ENCODE measurements at regions not wholly inside any gene's neighbourhood (a gene's known extent, or its start where the extent isn't known, plus 50 kb on each side); places are given as distances from the start of the nearest gene placed in this dataset.

DNA sequence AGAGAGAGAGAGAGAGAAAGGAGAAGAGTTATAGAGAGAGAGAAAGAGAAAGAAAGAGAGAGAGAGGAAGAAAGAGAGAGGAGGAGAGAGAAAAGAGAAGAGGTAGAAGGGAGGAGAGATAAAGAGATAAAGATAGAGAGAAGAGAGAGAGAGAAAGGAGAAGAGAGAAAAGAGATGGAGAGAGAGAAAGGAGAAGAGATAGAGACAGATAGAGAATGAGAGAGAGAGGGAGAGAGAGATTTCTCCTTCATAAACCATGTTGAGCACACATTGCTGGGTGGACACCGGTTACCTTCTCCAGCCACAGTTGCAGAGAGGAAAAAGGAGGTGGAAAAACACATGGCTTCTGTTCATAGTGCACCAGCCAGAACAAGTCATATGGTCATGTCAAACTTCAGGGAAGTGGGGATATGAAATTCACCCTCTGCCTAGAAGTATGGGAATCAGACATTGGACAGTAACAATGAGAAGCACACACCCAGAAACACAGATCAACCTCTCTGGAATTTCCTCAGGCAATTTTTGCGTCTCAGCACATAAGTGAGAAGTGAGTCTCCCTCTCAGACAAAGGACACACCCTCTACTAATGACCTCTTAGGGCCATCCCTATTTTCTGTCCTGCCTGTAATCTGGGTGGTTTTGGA is 172.5 kb upstream of the SVIL start:
- WGBS (ENCODE audit: extremely low coverage, insufficient read length, low lambda C conversion rate), result no CpG with 5 or more reads among the region's 2 CpGs
- no peak overlapping the region for H2BK15ac ChIP-seq (ENCODE audit: low read depth, low read length)
- no peak overlapping the region for H3K4me2 ChIP-seq (ENCODE audit: insufficient read depth, insufficient read length, low read length)
- H2BK12ac ChIP-seq (ENCODE audit: insufficient read length, low read depth, low read length), result no peak overlapping the region
- H3K27me3 ChIP-seq (ENCODE audit: insufficient read depth, low read length), result no peaks in the 10 kb centered on the region
- Mint-ChIP-seq H3K36me3 (ENCODE audit: insufficient read depth in 1 of 3, low read depth in 3 of 3) (no peaks in the 10 kb centered on the region), H3K4me1 (no peaks in the 10 kb centered on the region), H3K27ac (no peak overlapping the region), H3K4me3 (no peak overlapping the region), H3K27me3 (ENCODE audit: low read depth) (peaks cover 23% of the 10 kb centered on the region), H3K9me3 (no peaks in the 10 kb centered on the region; a peak in 1 of 5 replicates)
- no peak overlapping the region for H3K9ac ChIP-seq (ENCODE audit: extremely low read depth, insufficient read length, low read length)
- no peak overlapping the region for H2AFZ ChIP-seq (ENCODE audit: low read length)
- H4K20me1 ChIP-seq (ENCODE audit: control insufficient read depth, insufficient read depth, insufficient read length), result no peaks in the 10 kb centered on the region
- TF ChIP-seq, protein P1, sequence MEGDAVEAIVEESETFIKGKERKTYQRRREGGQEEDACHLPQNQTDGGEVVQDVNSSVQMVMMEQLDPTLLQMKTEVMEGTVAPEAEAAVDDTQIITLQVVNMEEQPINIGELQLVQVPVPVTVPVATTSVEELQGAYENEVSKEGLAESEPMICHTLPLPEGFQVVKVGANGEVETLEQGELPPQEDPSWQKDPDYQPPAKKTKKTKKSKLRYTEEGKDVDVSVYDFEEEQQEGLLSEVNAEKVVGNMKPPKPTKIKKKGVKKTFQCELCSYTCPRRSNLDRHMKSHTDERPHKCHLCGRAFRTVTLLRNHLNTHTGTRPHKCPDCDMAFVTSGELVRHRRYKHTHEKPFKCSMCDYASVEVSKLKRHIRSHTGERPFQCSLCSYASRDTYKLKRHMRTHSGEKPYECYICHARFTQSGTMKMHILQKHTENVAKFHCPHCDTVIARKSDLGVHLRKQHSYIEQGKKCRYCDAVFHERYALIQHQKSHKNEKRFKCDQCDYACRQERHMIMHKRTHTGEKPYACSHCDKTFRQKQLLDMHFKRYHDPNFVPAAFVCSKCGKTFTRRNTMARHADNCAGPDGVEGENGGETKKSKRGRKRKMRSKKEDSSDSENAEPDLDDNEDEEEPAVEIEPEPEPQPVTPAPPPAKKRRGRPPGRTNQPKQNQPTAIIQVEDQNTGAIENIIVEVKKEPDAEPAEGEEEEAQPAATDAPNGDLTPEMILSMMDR (conservative IDR thresholded peaks at IDR 0.05), result no peak
- H3K9me3 ChIP-seq (ENCODE audit: control insufficient read depth, low read depth, low read length), result no peaks in the 10 kb centered on the region
- no peaks in the 10 kb centered on the region for H3K23me2 ChIP-seq (ENCODE audit: insufficient read length, low read depth, low read length, poor library complexity, severe bottlenecking)
- no peaks in the 10 kb centered on the region for H3K79me2 ChIP-seq (ENCODE audit: insufficient read depth, low read length)
- no peak overlapping the region for H3K4ac ChIP-seq (ENCODE audit: low read depth, low read length)
- H3K14ac ChIP-seq (ENCODE audit: insufficient read depth, low read length), result no peak overlapping the region
- no peak overlapping the region for H3T11ph ChIP-seq (ENCODE audit: low read length)
- no peak overlapping the region for H3K27ac ChIP-seq (ENCODE audit: insufficient read length, low read depth, low read length)
- H2BK5ac ChIP-seq (ENCODE audit: insufficient read length, low read length), result no peak overlapping the region
- no peak overlapping the region for H3K56ac ChIP-seq (ENCODE audit: insufficient read length, low read depth, low read length)
- no peaks in the 10 kb centered on the region for H3K4me1 ChIP-seq (ENCODE audit: insufficient read depth, low read length)
- no peak overlapping the region for H2BK20ac ChIP-seq (ENCODE audit: low read depth, low read length, poor library complexity, severe bottlenecking)
- H4K8ac ChIP-seq (replicated peaks; ENCODE audit: insufficient read length, low read depth, low read length), result no peak overlapping the region
- H3K23ac ChIP-seq (ENCODE audit: insufficient read length, low read depth, low read length), result no peak overlapping the region
- H4K91ac ChIP-seq (ENCODE audit: insufficient read length, low read depth, low read length), result no peak overlapping the region
- H2BK120ac ChIP-seq (ENCODE audit: low read depth, low read length, poor library complexity, severe bottlenecking), result no peak overlapping the region
- DNase-seq, result no peak
- H3K18ac ChIP-seq (ENCODE audit: insufficient read length, low read depth, low read length), result no peak overlapping the region
- H3K79me1 ChIP-seq (ENCODE audit: insufficient read depth, low read depth, low read length, poor library complexity, severe bottlenecking), result no peaks in the 10 kb centered on the region
- no peak overlapping the region for H4K5ac ChIP-seq (ENCODE audit: insufficient read length, low read depth, low read length)
- no peak overlapping the region for H2AK5ac ChIP-seq (ENCODE audit: insufficient read length, low read length)
